Ascending aorta (tissue), 2 donors: ENCODE measurements at regions not wholly inside any gene's neighbourhood (a gene's known extent, or its start where the extent isn't known, plus 50 kb on each side); places are given as distances from the start of the nearest gene placed in this dataset.

Experiments
- DNase-seq, 2 donors: peaks; one replicate each; pipeline ENCODE4 v3.0.0-alpha.2; 2019; ENCODE audit warnings: low spot score in 2 of 2
- H3K27ac ChIP-seq, 2 donors: fragments of 200-600 bp; sonication (generic); one replicate each; pipeline ENCODE4 v1.5.1; 2016 to 2017; ENCODE audit warnings: mild to moderate bottlenecking in 1 of 2
- H3K27me3 ChIP-seq: fragments of 200-600 bp; sonication (generic); one replicate; pipeline ENCODE4 v1.5.1; 2017
- H3K36me3 ChIP-seq, 2 donors: fragments of 200-600 bp; sonication (generic); one replicate each; pipeline ENCODE4 v1.5.1; 2016
- H3K4me1 ChIP-seq, 2 donors: fragments of 200-600 bp; sonication (generic); one replicate each; pipeline ENCODE4 v1.5.1; 2016 to 2017; ENCODE audit warnings: mild to moderate bottlenecking in 1 of 2
- H3K4me3 ChIP-seq, 2 donors: fragments of 200-600 bp; sonication (generic); one replicate each; pipeline ENCODE4 v1.5.1; 2016 to 2017; ENCODE audit warnings: mild to moderate bottlenecking in 1 of 2
- H3K9me3 ChIP-seq, 2 donors: fragments of 200-600 bp; sonication (generic); one replicate each; pipeline ENCODE4 v1.5.1; 2016
- CTCF ChIP-seq, 3 experiments: fragments of 200-600 bp in 2 of 3; fragments of 450-650 bp in 1 of 3; sonication (generic) in 2 of 3; IDR thresholded peaks; one replicate each; pipeline ENCODE4 v1.5.1; 2016 to 2019; ENCODE audit warnings: antibody characterized with exemption in 3 of 3, mild to moderate bottlenecking in 1 of 3, moderate library complexity in 1 of 3
- intact Hi-C: fragments of 100-400 bp; cut with DNase I; formaldehyde crosslinking; loops from one replicate; pipeline ENCODE4 v1.15.1; 2023

- no peaks in the 10 kb centered on the region for H3K4me1 ChIP-seq
- intact Hi-C loops: no loop called here
- H3K27me3 ChIP-seq: no peaks in the 10 kb centered on the region
- H3K9me3 ChIP-seq: no peaks in the 10 kb centered on the region
- no peak for TF ChIP-seq CTCF (IDR thresholded peaks at IDR 0.05)
- H3K27ac ChIP-seq: no peak overlapping the region
- no peaks in the 10 kb centered on the region for H3K36me3 ChIP-seq
- DNase-seq: no peak
- H3K4me3 ChIP-seq: no peak overlapping the region
Measured at GRCh38 chr5:135106610-135107471, 72.8 kb upstream of the PITX1 start.

DNA sequence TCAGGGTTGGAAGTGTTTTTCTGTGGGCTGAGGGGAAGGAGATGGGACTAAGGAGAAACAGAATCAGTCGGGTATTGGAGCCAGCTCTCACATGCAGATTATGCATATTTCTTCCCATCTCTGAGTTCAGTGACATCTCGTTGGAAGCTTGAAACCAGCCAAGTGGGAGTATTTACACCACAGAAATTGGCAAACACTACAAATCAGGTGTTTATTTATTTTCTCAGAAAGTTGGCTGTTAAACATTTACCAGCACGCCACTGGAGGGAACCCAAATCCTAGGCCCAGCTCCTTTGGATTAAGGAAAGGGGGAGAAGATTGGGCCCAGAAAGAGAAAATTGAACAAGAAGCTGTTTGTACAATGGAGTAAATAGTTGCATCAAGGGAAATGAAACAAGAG lies 72.1 kb upstream of the PITX1 start:
- no peaks in the 10 kb centered on the region for H3K9me3 ChIP-seq
- no peaks in the 10 kb centered on the region for H3K36me3 ChIP-seq
- H3K27me3 ChIP-seq: no peaks in the 10 kb centered on the region
- DNase-seq: no peak
- TF ChIP-seq CTCF (IDR thresholded peaks at IDR 0.05): no peak
- intact Hi-C loops: no loop called here
- no peak overlapping the region for H3K27ac ChIP-seq
- no peak overlapping the region for H3K4me3 ChIP-seq
- H3K4me1 ChIP-seq: no peaks in the 10 kb centered on the region

- no peaks in the 10 kb centered on the region for H3K36me3 ChIP-seq
- no peaks in the 10 kb centered on the region for H3K9me3 ChIP-seq
- peak in 1 of 2 donors; percentile 22 for DNase-seq
- H3K27me3 ChIP-seq: no peaks in the 10 kb centered on the region
- H3K4me3 ChIP-seq: no peak overlapping the region
- no peaks in the 10 kb centered on the region for H3K4me1 ChIP-seq
- intact Hi-C loops: no loop called here
- no peak overlapping the region for H3K27ac ChIP-seq
- TF ChIP-seq CTCF (IDR thresholded peaks at IDR 0.05): no peak
Measured at GRCh38 chr5:135105105-135105484, 71.1 kb upstream of the PITX1 start.

DNA sequence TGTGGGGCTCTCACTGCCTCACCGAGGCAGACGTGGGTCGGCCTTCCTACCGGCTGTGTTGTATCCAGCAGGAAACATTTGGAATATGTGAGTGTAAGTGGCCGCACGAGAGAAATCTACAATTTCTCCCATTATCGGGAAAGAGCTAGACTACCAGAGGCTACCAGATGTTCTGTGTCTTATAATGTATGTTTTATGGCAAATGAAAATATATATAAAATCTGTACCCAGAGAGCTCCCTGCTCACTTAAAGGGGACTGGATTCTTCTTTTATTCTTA lies 69.5 kb upstream of the PITX1 start:
- Histone ChIP-seq H3K4me1 (no peaks in the 10 kb centered on the region), H3K36me3 (no peaks in the 10 kb centered on the region), H3K4me3 (no peak overlapping the region), H3K27me3 (no peaks in the 10 kb centered on the region), H3K9me3 (no peaks in the 10 kb centered on the region), H3K27ac (no peak overlapping the region)
- peak in 1 of 2 donors; percentile 8 for DNase-seq
- TF ChIP-seq CTCF (IDR thresholded peaks at IDR 0.05): no peak
- intact Hi-C loops: no loop called here

- DNase-seq: peak in 1 of 2 donors; percentile 33
Measured at GRCh38 chr5:135102716-135103574, 68.9 kb upstream of the PITX1 start.

More at GRCh38 chr5:135102716-135103574, 68.9 kb upstream of the PITX1 start:
- no peaks in the 10 kb centered on the region for H3K4me1 ChIP-seq
- intact Hi-C loops: no loop called here
- H3K27ac ChIP-seq: no peak overlapping the region
- H3K4me3 ChIP-seq: no peak overlapping the region
- TF ChIP-seq CTCF (IDR thresholded peaks at IDR 0.05): no peak
- no peaks in the 10 kb centered on the region for H3K27me3 ChIP-seq
- H3K36me3 ChIP-seq: no peaks in the 10 kb centered on the region
- no peaks in the 10 kb centered on the region for H3K9me3 ChIP-seq
